Activated T-cell treated with anti-CD3 and anti-CD28 coated beads for 48 hours (primary cell): ENCODE measurements at regions not wholly inside any gene's neighbourhood (a gene's known extent, or its start where the extent isn't known, plus 50 kb on each side); places are given as distances from the start of the nearest gene placed in this dataset.

Experiments used
- DNase-seq: peaks from one replicate; pipeline ENCODE4 v3.0.0-alpha.2; 2020; ENCODE audit warnings: low read depth

DNA sequence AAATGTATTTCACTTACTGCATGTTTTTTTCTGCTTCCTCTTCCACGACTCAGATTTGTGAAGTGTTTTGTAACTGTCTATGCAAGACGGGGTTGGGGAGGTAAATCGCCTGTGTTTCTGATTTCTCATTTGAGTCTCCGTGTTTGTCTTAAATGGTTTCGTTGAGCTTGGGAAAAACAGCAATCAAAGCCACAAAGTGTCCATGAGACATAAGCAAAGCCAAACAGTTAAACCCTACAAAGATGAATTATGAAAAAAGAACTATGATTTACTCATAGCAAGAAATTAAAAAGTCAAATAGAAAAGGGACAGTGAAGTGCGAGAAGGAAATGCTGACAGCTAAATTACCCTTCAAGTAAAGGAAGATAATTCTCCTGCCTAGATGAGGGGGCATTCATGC is 164.3 kb upstream of the TMPO start:
- no peak for DNase-seq

DNA sequence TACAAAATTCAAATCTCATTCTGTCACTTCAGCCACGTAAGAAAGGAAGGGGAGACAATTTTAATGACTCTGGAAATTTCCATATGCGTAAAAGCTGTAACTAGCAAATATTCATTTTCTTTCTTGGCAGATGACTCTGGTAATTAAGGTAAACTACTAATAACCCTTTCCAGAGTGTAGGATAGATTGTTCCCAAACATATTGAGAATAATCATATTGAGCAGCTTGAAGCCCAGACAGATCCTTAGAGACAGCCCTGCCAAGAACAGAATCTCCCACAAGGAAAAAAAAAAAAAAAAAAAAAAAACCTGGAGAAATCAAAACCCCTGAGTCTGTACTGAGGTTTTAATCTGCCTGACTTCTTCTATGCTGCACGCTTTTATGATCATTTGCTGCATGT is 163.6 kb upstream of the TMPO start:
- DNase-seq = no peak

DNA sequence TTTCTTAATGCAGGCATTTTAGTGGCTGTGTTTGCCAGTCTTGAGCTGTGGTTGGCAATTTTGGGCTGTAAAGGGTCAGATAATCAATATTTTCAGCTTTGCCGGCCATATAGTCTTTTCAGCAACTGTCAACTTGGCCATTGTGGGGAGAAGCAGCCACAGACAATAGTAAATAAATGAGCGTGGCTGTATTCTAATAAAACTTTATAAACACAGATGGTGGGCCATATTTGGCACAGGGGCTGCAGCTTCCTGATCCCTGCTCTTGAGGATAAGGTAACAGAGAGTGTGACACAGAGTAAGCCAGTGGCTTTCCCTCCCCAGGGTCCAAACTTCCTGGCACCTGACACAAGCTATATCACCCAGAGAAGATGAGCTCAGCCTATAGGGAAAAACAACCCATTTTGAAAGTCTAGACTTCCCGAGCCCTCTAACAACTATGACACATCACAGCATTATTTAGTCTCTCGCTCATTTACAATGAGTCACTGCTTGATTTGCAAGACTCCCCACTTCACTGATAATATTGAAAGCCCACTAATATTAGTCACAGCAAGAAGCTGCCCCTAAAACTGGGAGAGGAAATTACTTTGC is 163.1 kb upstream of the TMPO start:
- no peak for DNase-seq

DNA sequence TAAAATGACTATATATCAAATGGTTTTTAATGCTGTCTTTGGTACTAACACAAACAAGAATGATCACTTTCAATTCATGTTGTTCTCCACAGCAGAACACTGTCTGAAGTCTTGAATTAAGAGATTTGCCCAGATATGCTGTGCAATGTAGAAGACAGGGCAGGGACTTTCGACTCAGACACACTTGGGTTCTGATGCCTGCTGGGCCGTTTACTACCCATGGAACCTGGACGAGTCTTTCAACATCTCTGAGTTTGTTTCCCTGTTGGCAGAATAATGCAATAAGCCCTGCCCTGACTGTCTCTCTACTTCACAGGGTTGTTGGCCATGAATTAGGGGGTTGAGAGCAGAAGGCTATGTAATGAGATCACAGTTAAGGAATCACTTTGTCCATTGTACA is 162.6 kb upstream of the TMPO start:
- DNase-seq = no peak

DNA sequence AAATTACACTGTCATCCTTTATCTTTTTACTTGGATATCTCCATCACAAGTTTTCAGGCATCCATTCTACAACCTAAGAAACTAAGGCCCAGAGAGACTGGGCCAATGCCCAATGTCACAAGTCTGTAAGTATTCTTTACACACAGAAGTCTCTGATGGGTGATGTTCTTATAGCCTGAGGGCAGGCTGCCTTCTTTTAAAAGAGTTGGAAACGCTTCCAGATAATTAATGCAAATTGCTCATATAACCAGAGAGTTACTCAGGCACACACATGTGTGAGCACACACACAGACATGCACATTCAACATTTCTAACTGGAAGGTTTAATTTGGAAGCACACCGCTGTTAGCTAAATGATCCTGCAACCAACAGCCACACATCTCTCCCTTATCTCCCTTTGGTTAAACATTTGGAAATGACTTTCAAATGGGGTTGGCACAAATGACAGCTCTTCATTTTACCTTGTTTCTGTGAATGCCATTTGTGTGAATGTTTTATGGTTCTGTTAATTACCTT is 160.8 kb upstream of the TMPO start:
- DNase-seq = no peak

DNA sequence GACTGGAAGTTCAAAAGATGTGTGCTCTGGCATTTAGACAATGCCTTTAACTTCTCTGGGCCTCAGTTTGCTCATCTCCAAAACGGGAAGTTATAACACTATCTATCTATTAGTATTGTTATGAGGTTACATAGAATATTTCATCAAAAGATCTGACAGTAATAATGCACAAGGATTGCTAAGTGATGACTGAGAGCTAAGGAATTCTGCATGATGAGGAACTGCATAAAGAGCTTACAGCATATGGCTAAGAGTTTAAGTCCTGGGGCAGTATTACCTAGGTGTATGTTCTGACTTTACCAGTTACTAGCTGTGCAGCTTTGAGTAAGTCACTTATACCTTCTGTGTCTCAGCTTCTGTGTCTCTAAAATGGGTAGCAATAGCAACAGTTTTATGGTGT is 160.1 kb upstream of the TMPO start:
- no peak for DNase-seq

DNA sequence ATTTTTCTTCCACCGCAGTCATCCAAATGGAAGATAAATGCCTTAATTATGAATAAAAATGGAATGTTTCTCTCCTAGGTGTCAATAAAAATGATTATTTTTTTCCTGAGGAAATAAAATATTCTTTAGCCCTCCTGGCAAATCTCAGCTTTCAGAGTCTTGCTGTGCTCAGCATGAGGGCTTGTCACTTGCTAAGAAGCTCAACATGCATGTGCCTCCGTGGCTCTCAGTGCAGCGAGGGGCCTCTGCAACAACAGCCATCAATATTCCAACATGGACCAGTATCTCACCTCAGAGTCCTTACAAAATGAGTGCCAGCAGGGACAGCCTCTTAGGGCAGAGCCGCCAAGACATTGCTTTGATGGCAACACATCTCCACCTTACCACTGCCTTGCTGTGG is 159.5 kb upstream of the TMPO start:
- DNase-seq = no peak

DNA sequence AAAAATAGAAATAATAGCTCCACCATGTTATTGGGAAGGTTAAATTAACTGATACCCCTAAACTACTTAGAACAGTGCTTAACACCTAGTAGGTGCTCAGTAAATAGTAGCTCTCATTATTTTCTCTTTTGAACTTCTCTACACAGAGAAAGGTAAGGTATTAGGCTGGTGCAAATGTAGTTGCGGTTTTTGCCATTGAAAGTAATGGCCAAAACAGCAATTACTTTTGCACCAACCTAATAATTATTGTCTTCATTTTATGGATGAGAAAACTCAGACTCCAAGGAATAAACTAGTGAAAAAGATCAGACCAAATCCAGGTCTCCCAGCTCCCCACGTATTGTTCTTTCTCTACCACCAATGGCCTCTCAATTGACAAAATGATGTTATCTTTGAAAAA is 157.2 kb upstream of the TMPO start:
- DNase-seq = no peak

DNA sequence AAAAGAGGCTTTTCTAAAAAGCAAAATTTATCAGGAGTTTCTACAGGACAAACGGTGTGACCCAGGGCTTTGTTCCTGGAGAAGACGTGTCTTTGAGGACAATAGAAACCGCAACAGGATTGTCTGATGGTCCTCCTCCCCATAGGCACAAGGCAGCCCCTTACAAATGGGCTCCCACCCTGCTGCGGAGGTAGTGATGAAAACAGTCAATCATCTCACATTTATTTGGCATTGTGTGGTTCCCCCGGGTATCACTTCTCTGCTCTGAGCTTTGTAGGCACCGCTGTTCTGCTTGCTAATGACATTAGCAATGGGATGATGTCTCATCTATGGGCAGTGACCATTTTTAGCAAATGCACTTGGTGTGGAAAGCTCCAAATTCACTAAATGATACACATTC is 155.5 kb upstream of the TMPO start:
- DNase-seq = no peak

DNA sequence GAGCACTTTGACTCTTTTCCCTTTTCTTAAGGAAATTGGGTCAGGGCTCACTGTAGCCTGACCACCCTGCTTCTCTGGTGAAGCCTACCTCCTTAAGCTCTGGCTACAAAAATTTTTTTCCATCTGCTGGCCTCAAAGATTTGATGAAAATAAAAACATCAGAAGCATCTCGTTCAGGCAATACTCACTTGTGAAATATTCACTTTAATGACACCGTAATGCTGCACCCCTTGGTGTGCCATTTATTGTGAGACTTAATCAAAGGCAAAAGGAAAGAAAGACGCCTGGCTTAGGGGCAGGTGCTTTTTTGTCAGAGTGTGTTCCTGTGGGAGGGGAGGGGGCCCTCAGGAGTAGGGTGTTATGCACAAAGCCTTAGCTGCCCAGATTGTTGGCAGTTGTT is 155.0 kb upstream of the TMPO start:
- no peak for DNase-seq

DNA sequence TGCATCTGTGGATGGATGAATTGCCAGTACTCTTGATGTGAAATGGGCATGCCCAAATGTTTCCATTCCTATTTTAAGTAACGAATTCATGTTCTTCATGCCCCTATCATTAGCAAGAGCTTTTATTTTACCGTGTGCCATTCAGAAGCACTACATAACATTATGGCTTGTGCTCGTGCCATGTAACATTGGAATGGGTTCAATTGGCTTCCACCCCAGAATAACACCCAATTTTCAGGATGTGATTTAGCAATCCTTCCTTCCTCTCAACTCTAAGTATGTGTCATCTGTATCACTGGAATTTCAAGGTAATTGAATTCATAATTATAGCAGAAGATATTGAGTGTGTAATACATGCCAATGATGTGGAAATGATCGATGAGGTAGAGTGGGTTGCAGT is 145.8 kb upstream of the TMPO start:
- no peak for DNase-seq

DNA sequence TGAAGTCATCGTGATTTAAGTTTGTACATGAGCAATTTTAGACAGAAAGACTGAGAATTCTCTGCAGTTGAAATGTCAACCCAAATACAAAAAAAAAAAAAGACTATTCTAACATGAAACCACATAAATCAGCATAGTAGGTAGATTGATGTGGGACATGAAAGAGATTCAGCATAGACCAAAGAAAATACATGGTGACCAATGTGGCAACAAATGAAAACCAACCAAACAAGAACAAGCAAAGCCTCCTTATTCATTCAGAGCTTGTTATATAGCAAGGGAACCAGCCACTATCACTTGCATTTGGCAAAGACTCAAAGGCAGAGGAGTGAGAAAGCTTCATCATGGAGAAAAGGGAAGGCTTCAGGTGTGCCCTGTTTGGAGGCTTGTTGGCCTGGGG is 144.4 kb upstream of the TMPO start:
- no peak for DNase-seq

DNA sequence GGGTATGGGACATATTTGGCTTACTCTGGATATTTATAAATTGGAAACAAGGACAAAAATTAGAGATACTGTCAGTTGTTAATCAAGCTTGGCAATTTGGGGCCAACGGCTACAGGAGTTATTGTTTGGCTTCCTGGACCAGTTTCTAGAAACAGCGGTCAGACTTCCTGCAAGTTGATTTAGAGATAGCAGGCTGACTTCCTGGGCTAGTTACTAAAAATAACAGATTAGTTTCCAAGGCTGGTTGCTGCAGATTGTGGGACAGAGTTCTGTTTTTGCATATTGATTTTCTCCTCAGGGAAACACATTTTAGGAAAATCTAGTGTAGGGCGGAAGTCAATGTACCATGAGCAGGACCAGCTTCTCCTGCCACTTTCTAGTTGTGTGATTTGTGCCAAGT is 144.0 kb upstream of the TMPO start:
- DNase-seq = no peak

DNA sequence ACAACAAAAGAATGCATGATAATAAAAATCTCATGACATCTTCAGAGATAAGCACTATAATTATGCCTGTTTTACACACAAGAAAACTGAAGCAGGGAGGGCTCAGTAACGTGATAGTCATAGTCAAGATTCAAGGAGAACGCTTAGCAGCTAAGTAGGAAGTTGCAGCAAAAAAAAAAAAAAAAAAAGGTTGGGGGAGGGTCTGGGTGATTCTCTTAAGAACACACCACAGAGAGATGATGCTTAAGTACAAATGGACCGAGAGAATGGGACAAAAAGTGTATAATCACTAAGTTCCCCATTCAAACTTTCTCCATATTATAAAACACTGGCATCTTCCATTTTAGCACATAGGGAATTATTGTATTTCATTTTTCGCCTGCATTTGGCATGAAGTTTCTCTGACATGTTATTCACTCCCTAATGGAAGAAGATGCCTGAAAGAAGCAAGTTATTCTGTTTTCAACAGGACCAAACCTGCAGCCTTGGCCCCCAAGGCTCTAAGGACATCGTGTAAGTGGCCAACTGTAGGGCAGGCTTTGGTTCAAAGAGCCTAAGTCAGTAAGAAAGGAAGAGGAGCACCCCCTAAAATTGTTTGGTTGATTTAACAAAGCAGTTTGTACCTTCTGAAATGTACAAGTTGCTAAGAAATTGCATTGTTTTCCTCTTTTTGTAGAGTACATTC is 142.9 kb upstream of the TMPO start:
- DNase-seq = no peak

DNA sequence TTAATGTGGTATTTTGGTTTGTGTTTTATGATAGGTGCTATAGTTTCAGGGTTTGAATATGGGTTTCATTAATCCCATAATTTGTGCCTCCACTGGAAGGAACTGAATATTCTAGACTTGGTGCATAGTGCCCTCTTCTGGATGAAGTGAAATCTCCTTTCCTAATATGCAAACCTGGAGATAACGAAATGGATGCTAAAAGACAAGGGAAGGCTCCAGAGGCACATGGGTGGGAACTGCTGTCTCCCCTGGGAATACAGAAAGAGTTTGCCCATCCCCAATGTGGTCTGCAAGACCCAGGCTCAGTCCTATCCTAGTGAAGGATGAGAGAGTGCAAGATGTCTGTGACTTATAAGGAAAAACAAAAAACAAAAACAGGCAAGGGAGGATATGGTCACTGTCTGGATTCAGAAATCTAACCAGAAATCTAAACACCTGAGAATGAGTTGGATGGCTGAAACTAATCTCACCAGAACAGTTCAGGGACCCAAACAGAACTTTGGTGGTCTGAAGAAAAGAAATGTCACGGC is 142.3 kb upstream of the TMPO start:
- no peak for DNase-seq

DNA sequence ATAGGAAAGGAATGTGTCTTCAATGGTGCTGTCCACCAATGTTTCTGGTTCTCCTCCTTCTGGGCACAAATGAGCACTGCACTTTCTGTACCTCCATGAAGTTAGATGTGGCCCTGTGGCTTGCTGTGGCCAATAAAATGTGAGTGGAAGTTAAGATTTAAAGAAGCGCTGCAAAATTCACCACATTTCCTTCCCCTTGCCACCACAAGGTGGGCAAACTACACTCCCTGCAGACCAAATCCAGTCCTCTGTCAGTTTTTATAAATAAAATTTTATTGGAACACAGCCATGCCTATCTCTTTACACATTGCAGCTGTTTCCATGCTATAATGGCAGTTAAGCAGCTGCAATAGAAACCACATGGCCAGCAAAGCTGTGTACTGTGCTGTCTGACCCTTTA is 141.4 kb upstream of the TMPO start:
- DNase-seq = no peak

DNA sequence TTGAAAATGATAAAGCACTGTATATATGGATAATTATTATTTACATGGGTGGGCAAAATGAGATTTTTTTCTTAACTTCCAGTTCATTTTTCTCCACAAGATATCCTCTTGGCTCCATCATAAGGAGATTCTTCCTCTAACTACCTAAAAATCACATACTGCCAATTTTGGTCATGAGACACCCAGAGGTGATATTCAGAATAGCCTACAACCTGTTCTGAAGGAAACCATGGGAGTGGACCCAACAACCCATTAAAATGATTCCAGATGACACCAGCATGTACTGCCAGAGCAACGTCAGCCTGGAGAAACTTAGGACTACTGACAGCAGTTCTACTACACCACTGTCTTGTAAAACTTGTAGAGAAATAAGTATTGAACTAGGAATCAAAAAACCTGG is 136.3 kb upstream of the TMPO start:
- no peak for DNase-seq

DNA sequence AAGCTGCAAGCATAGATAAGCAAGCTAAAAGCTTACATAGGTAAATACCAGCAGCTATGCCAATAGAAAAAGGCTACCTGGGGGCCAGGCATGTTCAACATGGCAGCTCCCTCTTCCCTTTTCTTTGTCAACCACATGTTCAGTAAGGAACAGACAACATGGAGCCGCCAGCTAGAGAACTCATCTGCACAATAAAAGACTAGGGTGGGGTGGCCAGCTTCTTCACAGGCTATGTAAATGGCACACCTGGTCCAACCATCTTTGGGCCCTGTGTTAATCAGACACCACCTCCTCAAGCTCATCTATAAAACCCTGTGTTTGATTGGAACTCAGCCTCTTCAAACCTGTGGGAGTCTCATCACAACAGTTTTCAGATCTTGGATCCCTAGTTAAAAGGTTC is 129.7 kb upstream of the TMPO start:
- no peak for DNase-seq

DNA sequence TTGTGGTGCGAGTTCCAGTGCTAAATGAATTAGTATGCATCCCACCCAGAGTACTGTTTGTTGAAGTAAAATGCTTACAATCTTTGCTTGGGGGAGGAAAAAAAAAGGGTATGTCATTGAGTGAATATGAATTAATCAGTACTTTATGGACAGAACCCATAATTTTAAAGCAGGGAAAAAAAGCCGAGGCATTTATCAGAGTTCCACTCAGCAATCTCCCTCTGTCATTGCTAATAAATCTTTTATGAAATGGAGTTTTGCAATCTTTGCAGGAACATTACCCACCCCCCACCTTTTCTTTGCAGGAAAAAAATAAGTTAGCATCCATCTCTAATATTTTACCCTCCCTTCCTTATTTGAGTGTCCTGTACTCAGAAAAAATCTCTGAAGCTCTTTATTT is 127.9 kb upstream of the TMPO start:
- no peak for DNase-seq

DNA sequence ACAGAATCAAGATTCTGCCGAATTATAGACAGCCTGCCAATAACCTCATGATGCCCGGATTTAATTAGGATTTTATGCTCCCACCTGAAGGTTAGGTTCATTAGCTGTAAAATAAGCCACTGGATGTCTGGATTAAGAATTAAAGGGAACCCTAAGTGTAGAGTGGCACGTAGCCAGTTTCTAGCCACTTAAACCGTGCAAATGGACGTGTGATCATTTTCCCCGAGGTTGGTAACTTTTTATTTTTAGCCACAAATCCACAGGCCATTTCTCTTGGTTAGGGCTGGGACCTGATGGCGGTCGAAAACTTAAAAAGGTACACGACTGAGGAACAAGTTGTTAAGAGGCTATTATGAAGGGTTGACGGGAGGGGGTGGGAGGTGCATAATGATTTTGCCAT is 127.3 kb upstream of the TMPO start:
- DNase-seq = no peak

DNA sequence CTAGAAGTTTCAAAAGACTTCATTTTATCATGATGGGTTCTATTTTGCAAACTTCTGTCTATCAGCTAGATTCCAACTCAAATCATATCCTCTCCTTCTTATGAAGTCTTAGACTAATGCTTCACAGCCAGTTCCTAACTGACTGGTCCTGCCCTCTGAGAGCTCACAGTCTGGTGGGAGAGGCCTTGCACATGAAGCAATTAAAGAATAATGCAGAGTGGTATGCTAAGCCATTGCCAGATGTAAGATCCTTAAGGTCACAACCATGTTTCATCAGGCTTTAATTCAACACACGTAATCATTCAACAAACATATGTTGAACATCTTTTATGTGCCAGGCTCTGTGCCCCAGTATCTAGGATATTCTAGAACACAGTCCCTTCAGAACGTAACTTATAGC is 125.8 kb upstream of the TMPO start:
- no peak for DNase-seq

DNA sequence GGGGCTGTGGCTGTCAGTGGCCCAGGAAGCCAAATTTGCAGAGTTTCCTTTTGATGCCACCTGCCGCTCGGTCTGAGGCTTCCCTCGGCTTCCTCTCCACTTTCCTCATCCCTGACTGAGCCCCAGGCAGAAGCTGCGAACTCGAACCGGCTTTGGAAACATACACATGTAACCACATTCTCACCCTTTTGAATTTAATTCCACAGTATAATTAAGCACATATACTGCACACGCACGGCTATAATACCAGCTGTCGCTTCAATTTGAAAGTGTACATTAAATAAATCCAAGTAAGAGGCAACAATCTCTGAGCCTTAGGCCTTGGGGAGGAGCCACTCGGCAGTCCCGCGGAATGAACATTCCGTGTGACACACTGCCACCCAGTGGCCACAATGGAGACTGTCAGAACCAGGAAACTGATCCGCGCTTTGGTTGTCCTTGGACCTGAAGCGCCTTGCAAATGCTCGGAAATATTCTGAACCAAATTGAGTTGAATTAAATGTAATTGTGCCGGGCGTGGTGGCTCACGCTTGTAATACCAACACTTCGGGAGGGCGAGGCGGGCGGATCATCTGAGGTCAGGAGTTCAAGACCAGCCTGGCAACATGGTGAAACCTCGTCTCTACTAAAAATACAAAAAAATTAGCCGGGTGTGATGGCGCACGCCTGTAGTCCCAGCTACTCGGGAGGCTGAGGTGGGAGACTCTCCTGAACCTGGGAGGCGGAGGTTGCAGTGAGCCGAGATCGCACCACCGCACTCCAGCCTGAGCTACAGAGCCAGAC is 117.9 kb upstream of the TMPO start:
- DNase-seq = peak; percentile 70

DNA sequence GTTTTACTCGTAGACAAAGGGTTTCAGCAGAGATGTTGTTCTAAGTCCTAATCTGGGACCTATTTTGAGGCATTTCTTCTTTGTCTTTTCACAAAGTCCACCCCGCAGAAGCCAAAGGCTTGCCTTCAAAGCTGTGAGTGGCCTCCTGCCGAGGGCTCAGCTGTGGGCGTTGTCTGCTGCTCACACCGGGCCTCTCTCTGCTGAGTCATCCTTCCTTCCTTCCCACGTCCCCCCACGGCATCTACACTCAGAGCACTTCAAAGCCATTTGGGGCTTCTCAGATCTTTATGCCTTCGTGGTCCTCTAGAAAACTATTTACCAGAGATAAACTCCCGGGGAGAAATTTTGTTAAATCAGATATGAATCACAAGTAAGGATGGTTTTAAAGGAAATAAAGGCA is 115.9 kb upstream of the TMPO start:
- DNase-seq = peak; percentile 51
